Cardiac septum (tissue), 1 donor: ENCODE measurements at regions not wholly inside any gene's neighbourhood (a gene's known extent, or its start where the extent isn't known, plus 50 kb on each side); places are given as distances from the start of the nearest gene placed in this dataset.

ENCODE experiments used
- DNase-seq: peaks from one replicate; pipeline ENCODE4 v3.0.0-alpha.2; 2020; ENCODE audit warnings: low spot score
- intact Hi-C: fragments of 100-400 bp; cut with DNase I; formaldehyde crosslinking; loops from one replicate; pipeline ENCODE4 v1.14.0; 2022
- donor health status: DM: no; HTN: no; CAD: no.

DNA sequence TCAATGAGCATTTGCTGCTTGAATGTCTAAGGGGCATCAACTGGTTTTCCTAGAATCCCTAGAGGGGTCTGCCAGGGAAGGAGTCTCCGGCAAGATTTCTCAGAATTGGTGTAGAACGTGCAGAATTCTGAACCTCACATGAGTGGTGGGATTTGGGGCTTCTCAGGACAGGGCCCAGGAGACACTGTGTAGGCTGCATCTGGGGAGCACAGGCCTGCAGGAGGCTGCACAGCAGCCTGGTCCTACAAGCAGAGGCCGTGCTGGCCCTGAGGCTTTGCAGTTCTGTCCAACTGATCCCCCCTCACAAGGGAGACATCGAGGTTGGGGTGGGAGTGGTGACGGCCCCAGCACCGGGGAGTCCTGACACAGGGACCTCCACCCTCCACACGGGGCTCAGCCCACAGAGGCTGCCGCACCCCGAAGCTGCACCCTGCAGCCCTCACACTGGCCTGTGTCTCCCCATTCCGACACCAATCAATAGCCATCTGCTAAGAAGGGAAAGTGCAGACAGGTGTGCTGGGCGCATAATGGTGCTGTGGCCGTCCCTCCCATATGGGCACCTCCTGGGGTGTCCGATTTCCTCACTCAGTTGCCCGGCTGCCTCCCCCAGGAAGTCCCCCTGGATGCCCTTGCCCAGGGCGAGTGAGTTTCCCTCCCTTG, 688.1 kb downstream of the BRD1 start:
- intact Hi-C loops, result no loop called here
- peak; percentile 61 for DNase-seq

DNA sequence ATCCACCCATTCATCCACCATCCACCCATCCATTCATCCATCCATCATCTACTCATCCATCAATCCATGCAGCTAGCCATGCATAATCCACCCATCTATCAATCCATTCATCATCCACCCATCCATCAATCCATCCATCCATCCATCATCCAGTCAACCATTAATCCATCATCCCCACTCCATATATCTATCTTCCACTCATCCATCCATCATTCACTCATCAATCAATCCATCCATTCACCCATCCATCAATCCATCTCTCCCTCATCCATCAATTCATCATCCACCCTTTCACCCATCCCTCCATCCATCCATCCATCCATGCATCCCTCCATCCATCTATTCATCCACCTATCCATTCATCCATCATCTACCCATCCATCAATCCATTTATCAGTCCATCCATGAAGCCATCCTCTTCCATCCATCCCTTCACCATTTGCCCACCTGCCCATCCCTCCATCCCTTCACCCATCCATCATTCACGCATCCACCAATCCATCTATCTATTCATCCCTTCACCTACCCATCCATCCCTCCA, 689.4 kb downstream of the BRD1 start:
- intact Hi-C loops, result no loop called here
- DNase-seq, result no peak

DNA sequence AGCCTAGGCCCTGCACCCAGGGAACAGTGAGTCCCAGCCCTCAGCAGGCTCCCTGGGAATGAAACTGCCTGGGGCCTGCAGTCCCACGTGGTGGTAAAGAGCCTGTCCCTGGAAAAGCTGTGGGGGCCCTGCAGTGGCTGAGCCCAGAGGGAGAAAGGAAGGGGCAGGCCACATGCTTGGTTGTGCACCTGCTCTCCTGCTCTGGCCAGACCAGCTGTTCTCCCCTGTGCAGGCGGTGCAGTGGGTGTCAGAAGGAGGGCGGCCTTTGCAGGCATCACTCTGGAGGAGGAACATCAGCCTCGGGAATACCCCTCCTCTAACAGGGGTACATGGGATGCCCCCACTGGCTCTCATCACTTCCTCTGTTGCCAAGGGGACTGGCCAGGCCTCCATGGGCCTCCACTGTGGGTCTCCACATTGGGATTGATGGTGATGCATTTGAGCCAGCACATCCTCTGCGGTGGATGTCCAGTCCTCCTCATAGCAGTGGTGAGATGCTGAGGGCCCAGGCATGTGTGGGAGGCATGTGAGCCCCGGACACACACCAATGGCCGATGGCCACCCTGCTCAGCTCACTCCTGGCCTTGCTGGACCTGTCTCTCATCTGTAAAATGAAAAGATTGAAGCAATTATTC, 690.4 kb downstream of the BRD1 start:
- peak; percentile 56 for DNase-seq

DNA sequence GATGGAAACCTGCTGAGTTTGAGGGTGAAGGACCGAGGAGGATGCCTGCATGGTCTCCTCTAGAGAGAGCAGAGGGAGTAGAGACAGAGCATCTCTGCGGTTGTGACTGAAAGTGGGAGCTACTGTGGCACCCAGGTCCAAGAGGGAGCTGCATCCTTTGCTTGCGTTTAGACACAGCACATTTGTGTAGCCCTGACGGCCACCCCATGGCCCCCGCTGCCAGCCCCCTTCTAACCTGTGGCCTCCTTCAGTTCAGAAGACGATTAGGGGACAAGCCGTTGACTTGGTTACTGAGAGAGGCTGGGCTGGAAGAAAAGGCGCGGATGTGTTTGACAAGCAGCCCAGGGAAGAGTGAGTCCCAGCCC, 690.9 kb downstream of the BRD1 start:
- peak; percentile 55 for DNase-seq
- intact Hi-C loops, result no loop called here

More for the DNA sequence above, 690.4 kb downstream of the BRD1 start:
- intact Hi-C loops, result no loop called here

DNA sequence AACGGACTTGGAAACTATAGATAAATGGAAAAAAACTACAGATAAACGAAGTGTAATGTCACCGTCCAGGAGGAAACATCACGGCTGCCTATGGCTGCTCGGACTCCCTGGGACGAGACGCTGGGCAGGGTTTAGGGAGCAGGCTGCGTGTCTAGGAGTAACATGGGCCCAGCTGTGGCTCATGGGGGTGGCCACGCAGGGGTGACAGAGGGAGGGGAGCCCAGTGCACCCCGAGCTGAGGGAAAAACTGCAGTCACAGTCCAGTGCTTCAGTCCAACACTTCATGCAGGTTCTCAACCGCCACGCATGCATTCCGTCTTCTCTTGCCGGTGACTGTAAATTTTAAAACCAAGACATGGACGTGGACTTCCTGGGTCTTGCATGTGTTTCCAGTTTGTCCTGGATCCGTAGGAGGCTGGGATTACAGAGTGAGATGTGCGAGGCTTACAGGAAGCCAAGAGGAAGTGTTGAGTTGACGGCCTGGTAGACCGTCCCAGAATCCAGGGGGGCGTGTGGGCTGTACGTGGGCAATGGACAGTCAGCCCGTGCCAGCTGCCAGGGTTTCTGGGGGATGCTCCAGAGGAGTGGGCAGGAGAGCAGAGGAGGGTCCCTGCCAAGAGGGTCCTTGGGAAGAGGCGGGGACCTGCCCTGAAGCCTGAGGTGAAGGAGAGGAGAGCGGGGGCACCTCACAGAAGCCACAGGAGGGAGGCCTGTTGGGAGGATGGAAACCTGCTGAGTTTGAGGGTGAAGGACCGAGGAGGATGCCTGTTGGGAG, 691.4 kb downstream of the BRD1 start:
- peak; percentile 27 for DNase-seq
- intact Hi-C loops, result no loop called here

DNA sequence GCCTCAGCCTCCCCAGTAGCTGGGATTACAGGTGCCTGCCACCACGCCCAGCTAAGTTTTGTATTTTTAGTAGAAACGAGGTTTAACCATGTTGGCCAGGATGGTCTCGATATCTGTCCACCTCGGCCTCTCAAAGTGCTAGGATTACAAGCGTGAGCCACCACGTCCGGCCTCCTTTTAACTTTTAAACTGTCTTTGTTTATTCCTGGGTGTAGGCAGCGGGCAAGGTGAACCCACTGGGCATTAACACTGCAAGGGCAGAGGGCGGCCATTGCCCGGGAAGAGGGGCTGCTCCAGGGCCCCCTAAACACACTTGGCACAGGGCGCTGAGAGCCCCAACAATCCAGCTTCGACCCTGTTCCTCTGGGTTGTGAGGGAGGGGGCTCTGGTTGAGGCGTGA, 693.6 kb downstream of the BRD1 start:
- intact Hi-C loops, result no loop called here
- peak; percentile 35 for DNase-seq

DNA sequence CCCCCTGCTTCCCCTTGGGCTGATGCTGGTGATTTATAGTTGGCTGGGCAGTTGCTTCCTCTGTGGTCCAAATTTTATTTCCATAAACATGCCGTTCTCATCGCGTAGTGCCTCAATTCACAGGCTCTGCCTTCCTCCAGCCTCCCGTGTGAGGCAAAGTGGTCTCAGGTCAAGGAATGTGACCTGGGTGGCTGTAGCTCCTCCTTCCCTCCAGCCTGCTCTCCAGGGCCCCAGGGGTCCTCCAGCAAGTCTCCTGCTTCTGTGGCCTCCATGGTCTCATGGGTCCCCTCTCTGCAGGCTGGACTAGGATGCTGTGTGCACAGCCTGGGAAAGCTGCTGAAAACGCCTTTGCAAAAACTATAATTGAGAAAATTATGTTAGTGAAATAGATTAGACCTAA, 694.1 kb downstream of the BRD1 start:
- DNase-seq, result peak; percentile 20
- intact Hi-C loops, result no loop called here

DNA sequence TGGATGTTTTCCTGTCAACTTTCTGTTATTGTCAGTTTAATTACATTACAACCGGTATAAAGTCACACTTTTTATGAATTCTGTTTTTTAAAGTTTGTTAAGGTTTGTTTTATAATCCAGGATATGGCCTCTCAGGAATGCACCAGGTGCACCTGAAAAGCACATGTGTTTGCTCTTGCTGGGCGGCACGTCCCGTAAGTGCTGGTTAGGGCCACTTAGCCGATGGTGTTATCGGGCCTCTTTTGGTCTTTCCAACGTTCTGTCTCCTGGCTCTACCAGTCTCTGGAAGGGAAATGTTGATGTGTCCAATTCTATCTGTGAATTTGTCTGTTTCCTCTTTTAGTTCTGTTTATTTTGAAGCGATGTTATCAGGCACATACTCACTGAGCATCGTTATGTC, 695.7 kb downstream of the BRD1 start:
- no peak for DNase-seq
- intact Hi-C loops, result no loop called here

DNA sequence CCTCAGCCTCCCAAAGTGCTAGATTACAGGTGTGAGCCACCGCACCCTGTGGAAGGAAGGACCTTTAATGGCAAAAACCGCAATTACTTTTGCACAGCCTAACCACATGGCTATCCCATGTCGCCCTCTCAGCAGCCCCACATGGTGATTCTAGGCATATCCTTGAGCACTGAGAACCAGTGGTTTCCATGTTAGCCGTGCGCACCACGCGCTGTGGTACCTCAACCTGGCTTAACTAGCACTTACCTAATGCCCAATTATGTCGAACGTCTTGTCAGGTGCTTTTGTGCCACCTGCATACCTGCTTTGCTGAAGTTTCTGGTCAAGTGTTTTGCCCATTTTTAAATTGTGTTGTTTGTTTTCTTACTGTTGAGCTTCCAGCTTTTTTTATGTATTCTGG, 697.9 kb downstream of the BRD1 start:
- intact Hi-C loops, result no loop called here
- DNase-seq, result no peak

DNA sequence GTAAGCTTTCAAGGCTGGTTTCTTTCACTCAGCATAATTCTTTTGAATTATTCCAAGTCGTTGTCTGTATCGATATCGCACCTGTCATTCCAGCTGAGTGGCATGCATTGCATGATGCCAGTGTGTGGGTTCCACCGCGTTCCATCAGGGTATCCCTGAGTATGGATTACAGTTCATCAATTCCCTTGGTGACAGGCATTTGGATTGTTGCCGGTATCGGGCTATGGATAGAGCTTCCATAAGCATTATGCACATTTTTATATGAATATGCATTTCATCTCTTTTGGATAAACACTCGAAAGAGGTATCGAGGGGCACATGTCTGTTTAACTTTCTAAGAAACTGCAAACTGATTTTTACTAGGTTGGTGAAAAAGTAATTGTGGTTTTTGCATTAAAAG, 698.8 kb downstream of the BRD1 start:
- intact Hi-C loops, result no loop called here

DNA sequence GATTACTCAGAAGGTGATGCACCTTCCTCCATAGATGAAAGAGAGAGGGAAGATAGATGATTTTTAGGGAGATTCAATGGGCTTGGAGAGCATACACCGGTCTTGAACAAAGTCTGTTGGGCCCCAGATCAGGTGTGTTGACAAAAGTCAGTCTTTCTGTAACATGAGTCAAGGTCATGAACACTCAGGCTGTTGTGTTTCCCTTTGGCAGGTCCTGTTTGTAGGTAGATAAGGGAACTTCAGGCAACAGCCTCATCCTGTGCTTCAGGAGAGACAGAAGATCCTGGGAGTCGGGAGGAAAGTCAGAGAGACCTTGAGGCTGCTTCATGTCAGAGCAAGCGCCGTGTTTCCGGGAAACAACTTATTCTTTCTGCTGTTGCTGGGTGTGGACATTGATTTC, 703.1 kb downstream of the BRD1 start:
- DNase-seq, result no peak
- intact Hi-C loops, result no loop called here

More for the DNA sequence above, 698.8 kb downstream of the BRD1 start:
- DNase-seq, result no peak

DNA sequence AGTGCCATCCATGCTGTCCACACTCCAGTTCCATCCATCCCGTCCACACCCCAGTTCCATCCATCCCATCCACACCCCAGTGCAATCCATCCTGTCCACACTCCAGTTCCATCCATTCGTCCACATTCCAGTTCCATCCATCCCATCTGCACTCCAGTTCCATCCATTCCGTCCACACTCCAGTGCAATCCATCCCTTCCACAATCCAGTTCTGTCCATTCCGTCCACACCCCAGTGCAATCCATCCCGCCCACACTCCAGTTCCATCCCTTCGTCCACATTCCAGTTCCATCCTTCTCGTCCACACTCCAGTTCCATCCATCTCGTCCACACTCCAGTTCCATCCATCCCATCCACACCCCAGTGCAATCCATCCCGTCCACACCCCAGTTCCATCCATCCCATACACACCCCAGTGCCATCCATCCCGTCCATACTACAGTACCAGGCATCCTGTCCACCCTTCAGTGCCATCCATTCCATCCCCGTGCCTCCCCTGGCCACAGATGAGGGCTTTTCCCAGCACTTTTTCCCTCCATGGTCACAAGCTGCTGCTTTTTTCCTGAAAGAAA, 704.0 kb downstream of the BRD1 start:
- DNase-seq, result no peak
- intact Hi-C loops, result no loop called here

DNA sequence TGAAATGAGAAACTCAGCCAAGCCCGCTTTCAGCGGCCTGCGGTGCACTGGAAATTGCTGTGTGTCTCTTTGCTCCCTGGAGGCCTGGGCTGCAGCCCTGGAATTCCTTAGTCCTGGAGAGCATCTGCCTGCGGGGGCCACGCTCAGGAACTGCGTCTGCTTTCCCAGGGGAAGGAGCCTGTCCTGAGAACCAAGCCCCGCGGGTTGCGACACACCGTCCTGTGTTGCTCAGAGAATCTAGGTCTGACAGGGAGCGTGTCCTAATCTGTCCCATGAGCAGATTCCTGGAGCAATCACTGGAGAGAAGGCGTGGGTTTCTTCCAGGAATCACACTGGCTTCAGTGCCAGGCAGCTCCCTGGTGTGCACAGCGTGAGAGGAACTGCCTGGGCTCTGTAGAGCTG, 708.1 kb downstream of the BRD1 start:
- intact Hi-C loops, result no loop called here
- DNase-seq, result no peak

DNA sequence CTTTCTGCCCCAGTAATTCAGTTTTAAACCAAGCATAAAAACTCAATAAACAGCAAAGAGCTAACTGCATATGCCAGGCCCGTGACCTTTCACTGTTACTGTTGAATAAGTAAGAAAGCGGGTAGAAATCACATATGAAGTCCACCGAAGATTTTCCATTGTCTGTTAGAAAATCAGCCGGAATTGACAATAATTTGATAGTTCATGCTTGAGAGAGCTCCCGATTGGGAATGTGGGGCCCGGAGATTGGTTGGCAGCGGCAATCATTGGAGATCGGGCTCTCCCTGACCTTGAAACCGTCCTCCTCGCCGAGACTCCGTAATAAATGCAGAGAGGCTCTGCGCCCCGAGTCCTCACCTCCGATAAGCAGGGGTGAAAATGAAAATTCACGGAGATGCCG, 709.6 kb downstream of the BRD1 start:
- intact Hi-C loops, result no loop called here
- DNase-seq, result no peak

DNA sequence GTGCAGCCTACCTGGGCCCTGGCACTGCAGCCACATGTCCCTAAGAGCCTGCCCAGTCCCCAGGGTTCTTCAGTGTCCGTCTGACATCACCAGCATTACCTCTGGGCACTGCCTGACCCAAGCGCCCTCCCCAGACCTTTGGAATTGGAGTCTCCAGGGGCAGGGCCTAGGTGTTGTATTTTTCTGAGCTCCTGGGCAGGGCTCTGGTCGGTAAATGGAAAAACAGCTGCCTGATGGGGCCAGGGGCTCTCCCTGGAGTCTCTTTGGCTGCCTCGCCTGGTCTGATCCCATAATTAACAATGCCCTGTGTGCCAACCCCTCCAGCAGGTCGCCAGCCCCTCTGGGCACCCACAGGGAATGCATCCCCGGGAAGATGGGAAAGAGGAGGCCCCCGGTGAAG, 710.2 kb downstream of the BRD1 start:
- DNase-seq, result no peak
- intact Hi-C loops, result no loop called here

DNA sequence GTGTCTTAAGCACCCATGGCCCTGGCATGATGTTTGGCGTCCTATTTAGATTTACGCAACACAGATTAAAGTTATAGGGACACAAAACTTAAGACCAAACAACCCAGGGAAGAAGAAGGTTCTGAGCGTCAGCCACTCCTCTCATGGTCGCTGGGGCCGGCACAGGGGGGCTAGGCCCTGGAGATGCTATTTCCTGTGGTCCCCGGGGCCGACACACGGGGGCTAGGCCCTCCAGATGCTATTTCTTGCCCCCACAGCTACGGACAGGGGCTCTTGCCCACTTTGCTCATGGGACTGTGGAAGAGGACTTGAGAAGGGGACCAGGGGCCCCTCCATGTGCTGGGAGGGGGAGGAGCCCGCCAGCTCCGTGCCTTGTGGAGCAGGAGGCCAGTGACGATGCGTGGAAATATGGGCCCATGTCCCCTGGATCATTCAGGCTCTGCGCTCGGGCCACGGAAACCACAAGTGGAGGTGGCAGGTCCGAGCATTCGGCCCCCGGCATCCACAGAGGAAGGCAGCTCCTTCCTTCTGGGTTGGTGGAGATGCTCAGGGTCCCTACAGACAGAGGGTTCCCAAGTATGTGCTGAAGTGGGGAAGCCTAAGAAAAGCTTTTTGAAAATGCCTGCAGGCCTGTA, 711.1 kb downstream of the BRD1 start:
- DNase-seq, result no peak
- intact Hi-C loops, result no loop called here

DNA sequence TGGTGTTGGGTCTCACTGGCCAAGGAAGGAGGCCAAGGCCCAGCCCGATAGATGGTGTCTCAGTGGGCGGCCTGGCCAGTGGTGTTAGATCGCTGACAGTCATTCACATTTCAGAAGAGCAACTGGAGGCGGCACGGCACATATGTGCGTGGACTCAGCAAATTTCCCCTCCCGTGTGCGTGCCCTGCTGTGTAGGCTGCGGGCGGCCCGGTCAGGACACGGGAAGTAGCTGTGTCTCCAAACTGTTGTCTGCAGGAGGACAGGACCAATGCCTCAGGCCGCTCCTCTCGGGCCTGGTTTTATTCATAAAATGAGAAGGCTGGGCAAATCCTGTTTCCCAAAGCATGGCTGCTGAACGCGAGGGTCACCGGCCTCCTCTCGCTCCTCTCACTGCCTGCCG, 711.7 kb downstream of the BRD1 start:
- intact Hi-C loops, result no loop called here
- no peak for DNase-seq

DNA sequence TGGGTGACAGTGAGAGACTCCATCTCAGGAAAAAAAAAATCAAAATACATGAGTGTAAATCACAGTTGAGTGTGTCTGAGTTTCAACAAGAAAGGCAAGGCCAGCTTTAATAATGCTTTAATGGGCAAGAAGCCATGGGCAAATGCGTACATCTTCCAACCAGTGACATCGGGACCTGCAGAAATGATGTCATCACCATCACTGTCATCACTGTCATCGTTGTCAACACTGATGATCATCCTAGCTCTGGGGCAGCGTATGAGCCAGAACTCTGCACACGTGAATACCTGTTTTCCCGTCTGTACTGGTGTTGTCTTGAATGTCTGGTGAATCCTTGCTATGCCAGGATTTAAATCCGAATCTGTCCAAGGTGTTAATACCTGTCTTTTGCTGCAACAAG, 712.5 kb downstream of the BRD1 start:
- no peak for DNase-seq
- intact Hi-C loops, result no loop called here

DNA sequence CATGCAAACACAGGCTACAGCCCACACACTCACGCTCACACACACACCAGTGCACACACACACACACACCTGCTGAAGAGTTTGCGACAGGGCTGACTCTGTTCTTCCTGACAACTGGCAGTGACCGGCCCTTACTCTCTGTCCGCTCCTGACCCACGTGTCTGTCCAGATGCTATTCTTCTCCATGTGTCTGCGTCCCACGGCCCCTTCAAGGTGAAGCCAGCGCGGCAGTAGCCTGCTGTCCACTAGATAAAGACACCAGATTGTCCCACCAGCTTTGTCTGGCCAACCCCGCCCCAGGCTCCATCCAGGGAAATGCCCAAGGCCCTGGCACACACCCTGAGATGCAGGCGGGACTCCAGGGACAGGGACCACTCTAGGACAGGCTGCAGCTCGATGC, 713.9 kb downstream of the BRD1 start:
- DNase-seq, result no peak
- intact Hi-C loops, result no loop called here
